Neutrophil (primary cell): ENCODE measurements at regions not wholly inside any gene's neighbourhood (a gene's known extent, or its start where the extent isn't known, plus 50 kb on each side); places are given as distances from the start of the nearest gene placed in this dataset.

ENCODE experiments used
- H3K27ac ChIP-seq: fragments of 200-600 bp; sonication (generic); 2 replicates; pipeline ENCODE4 v1.5.1; 2016; ENCODE audit warnings: mild to moderate bottlenecking, moderate library complexity
- H3K27me3 ChIP-seq: fragments of 200-600 bp; sonication (generic); 2 replicates; pipeline ENCODE4 v1.6.0; 2016; ENCODE audit warnings: mild to moderate bottlenecking
- H3K36me3 ChIP-seq: fragments of 200-600 bp; sonication (generic); 2 replicates; pipeline ENCODE4 v1.5.1; 2017
- H3K4me1 ChIP-seq, 2 experiments: fragments of 200-600 bp in 1 of 2; sonication (generic) in 1 of 2; 1 replicate in 1 of 2; 2 replicates in 1 of 2; pipeline versions ENCODE4 v1.5.1 to v1.6.1; 2013 to 2016; ENCODE audit warnings: low read depth in 1 of 2, low read length in 1 of 2, mild to moderate bottlenecking in 1 of 2, moderate library complexity in 1 of 2; ENCODE audit not compliant: control insufficient read depth in 1 of 2, insufficient read depth in 1 of 2
- H3K4me3 ChIP-seq, 2 experiments: fragments of 200-600 bp in 1 of 2; sonication (generic) in 1 of 2; 1 replicate in 1 of 2; 2 replicates in 1 of 2; pipeline ENCODE4 v1.5.1; 2013 to 2016; ENCODE audit warnings: low read depth in 1 of 2, low read length in 1 of 2, mild to moderate bottlenecking in 1 of 2, moderate library complexity in 1 of 2
- H3K9me3 ChIP-seq: fragments of 200-600 bp; sonication (generic); 2 replicates; pipeline ENCODE4 v1.5.1; 2016
- TF ChIP-seq, protein P1 (sequence below): fragments of 200-600 bp; sonication (generic); IDR thresholded peaks from 2 replicates; pipeline ENCODE4 v1.5.1; 2016; ENCODE audit warnings: antibody characterized with exemption

DNA sequence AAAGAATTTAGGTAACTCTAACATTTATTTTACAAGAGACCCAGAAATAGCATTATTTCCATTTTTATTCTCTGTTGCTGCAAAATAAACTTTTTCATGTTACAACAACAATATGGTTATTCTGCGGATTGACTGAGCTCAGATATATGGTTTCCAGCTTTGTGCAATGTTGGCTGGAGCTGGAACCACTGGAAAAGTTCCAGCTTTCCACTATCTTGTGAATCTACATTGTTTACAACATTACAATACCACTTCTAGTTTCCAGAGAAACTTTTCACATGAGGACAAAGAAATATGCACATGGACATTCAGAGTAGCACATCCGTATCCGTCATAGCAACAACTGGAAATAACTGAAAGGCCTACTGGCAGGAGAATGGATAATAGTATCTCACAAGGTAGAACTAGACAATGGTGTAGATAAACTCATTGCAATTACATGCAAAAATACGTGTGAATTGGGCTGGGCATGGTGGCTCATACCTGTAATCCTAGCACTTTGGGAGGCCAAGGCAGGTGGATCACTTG, 436.1 kb upstream of the ADAMTS16 start:
- no peaks in the 10 kb centered on the region for H3K9me3 ChIP-seq
- no peaks in the 10 kb centered on the region for H3K27me3 ChIP-seq
- no peaks in the 10 kb centered on the region for H3K36me3 ChIP-seq
- TF ChIP-seq, protein P1, sequence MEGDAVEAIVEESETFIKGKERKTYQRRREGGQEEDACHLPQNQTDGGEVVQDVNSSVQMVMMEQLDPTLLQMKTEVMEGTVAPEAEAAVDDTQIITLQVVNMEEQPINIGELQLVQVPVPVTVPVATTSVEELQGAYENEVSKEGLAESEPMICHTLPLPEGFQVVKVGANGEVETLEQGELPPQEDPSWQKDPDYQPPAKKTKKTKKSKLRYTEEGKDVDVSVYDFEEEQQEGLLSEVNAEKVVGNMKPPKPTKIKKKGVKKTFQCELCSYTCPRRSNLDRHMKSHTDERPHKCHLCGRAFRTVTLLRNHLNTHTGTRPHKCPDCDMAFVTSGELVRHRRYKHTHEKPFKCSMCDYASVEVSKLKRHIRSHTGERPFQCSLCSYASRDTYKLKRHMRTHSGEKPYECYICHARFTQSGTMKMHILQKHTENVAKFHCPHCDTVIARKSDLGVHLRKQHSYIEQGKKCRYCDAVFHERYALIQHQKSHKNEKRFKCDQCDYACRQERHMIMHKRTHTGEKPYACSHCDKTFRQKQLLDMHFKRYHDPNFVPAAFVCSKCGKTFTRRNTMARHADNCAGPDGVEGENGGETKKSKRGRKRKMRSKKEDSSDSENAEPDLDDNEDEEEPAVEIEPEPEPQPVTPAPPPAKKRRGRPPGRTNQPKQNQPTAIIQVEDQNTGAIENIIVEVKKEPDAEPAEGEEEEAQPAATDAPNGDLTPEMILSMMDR = no peak
- H3K4me3 ChIP-seq = no peak overlapping the region
- no peak overlapping the region for H3K27ac ChIP-seq
- no peaks in the 10 kb centered on the region for H3K4me1 ChIP-seq

DNA sequence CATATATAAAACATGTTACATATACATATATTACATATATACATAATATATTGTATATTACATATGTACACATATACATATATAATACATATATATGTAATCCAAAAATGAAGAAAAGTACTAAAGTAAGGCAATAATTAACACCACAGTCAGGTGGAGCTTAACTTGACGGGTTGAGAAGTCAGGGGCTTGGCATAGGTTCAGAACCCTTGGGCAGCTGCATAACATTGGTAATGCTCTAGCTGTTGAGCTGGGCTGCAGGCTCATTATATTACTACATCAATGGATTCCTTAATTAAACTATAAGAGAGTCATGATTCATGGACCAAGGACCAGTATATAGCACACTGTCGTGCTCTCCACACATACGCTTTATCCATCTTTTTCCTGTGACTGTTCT, 435.2 kb upstream of the ADAMTS16 start:
- Histone ChIP-seq H3K36me3 (no peaks in the 10 kb centered on the region), H3K9me3 (no peaks in the 10 kb centered on the region), H3K27ac (no peak overlapping the region), H3K27me3 (no peaks in the 10 kb centered on the region), H3K4me3 (no peak overlapping the region), H3K4me1 (no peaks in the 10 kb centered on the region)
- TF ChIP-seq, protein P1 = no peak

DNA sequence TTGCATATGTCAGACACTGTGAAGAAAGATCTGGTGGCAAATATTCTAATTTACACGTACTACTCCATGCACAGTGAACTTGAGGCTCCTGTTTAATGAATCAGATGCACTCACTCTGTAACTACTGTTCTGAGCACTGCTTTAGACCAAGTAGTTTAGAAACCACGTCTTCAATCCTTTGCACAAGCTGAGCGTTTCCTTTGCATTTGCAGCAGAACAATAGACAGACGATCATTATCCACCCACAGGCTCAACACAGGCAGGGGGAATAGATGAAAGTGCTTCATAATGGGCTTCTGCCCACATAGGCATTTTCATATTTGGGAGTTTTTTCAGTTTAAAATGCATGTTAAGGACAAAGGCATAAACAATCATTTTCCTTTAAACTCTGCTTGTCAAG, 423.3 kb upstream of the ADAMTS16 start:
- H3K4me3 ChIP-seq = no peak overlapping the region

DNA sequence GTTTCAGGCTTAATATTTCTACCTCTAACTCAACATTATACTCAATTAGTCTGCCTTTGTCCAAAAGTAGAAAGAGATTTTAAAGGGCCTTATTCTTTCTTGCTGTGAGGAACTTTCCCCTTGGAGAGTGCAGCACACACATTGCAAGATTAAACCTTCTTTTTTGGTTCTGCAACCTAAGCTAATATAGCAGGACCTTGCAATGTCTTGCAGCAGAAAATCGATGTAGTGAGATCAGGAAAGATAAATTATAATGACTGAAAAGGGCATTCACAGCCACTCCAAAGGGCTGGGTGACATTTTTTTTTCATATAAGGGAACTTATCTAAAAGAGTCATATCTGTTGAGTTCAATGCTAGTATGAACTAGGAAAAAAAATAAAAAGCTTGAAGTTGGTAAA, 422.7 kb upstream of the ADAMTS16 start:
- Histone ChIP-seq H3K27me3 (no peaks in the 10 kb centered on the region), H3K36me3 (no peaks in the 10 kb centered on the region), H3K9me3 (no peaks in the 10 kb centered on the region), H3K4me3 (no peak overlapping the region), H3K27ac (no peak overlapping the region), H3K4me1 (no peaks in the 10 kb centered on the region)
- TF ChIP-seq, protein P1 = no peak

More for the DNA sequence above, 423.3 kb upstream of the ADAMTS16 start:
- Histone ChIP-seq H3K4me1 (no peaks in the 10 kb centered on the region), H3K36me3 (no peaks in the 10 kb centered on the region), H3K9me3 (no peaks in the 10 kb centered on the region), H3K27me3 (no peaks in the 10 kb centered on the region), H3K27ac (no peak overlapping the region)
- TF ChIP-seq, protein P1 = no peak

DNA sequence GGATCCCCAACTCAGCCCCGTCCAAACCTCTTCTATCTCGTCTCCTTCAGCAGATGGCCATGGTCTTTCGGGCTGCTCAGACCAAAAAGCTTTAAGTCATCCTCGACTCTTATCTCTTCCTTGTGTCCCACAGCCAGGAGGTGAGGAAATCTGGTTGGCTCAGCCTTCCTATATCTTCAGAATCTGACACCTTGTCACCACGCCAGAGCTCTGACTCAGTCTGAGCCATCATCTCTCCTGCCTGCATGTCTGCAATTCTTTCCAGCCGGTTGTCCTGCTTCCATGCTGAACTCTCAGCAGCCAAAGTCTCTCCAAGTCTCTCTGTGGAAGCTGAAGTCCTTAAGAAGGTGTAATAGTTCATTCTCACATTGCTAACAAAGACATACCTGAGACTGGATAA, 419.3 kb upstream of the ADAMTS16 start:
- Histone ChIP-seq H3K27ac (no peak overlapping the region), H3K27me3 (no peaks in the 10 kb centered on the region), H3K36me3 (no peaks in the 10 kb centered on the region), H3K4me3 (no peak overlapping the region), H3K9me3 (no peaks in the 10 kb centered on the region), H3K4me1 (no peaks in the 10 kb centered on the region)
- TF ChIP-seq, protein P1 = no peak

DNA sequence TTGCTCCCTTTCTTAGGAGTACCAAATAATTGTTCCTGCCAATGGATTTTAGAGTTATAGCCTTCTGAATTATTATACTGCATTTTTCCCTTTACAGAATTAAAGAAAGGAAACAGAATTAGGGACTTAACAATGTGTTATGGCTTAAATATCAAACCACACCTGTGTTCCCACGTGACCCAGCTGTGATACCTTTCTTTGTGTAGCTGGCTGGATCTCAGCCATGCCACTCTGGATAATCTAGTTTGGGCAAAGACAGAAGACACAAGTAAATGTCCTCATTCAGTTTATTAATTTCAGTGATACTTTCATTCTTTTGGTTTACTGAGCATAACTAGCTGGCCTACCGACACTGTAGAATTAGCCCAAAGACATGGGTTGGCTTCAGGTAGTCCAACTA, 417.2 kb upstream of the ADAMTS16 start:
- H3K4me1 ChIP-seq = no peaks in the 10 kb centered on the region
- no peaks in the 10 kb centered on the region for H3K9me3 ChIP-seq
- no peak overlapping the region for H3K4me3 ChIP-seq
- no peaks in the 10 kb centered on the region for H3K36me3 ChIP-seq
- H3K27ac ChIP-seq = no peak overlapping the region
- H3K27me3 ChIP-seq = no peaks in the 10 kb centered on the region
- TF ChIP-seq, protein P1 = no peak
